ENCODE measurements at regions not wholly inside any gene's neighbourhood (a gene's known extent, or its start where the extent isn't known, plus 50 kb on each side); places are given as distances from the start of the nearest gene placed in this dataset.

DNA sequence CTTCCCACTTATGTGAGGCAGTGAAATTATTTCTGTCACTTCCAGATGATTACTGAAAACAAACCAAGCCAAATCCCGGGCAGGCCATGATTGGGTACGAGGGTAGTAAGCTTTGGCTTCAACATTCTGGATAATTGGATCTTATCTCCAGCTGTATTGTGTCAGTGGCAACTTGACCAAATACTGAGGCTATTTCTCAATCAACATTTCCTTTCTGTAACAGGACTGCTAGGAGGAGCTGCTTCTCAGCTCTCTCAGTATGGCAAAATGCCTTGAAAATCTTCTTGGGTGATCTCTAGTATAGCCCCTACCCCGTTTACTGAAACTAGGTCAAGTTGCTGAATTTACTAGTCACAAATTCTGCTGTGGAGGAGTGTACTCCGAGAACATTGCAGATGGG lies 169.3 kb upstream of the FRMPD4 start:
- no peak for DNase-seq (ENCODE audit: extremely low read depth, low read depth)
- TF ChIP-seq CTCF (IDR thresholded peaks at IDR 0.05; ENCODE audit: low read depth, low read length): no peak

DNA sequence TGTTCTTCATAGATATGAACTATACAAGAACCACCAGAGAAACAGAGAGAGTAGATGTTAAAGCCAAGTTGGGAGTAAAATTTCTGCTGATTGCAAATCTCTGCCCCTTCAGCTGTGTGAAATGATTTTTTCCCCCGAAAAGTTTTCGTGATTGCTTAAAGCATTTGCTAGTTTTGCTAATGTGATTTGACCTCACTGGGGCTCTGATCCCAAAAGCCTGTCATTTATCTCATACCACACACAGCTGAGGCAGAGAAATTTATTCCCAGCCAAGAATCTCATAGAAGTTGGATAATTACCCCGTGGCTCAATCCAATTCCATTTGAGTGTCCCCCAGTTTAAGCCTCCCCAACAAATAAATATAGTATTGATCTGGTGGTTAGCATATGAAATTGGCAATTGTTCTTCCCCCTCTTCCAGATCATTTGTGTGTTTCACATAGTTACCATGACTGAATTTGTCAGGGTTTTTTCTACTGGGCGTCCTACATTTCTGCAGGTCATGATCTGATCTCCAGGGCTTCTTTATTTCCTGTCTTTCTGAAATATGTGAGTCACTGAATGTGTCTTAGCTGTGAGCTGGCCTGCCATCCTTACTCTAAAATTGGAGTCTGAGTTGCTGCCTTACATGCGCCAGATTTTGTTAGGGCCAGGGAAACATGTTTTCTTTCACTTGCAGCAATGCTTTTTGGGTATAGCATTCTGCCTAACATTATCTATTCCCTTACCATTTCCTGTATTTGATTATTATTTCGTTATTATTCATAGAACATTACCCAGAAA lies 167.5 kb upstream of the FRMPD4 start:
- TF ChIP-seq CTCF (IDR thresholded peaks at IDR 0.05; ENCODE audit: low read depth, low read length): no peak
- no peak for DNase-seq (ENCODE audit: extremely low read depth, low read depth)

- no peak for DNase-seq (ENCODE audit: extremely low read depth, low read depth)
- TF ChIP-seq CTCF (IDR thresholded peaks at IDR 0.05; ENCODE audit: low read depth, low read length): no peak
Measured at GRCh38 chrX:11976663-11977062, 161.6 kb upstream of the FRMPD4 start.

- no peak for DNase-seq (ENCODE audit: extremely low read depth, low read depth)
- TF ChIP-seq CTCF (IDR thresholded peaks at IDR 0.05; ENCODE audit: low read depth, low read length): no peak
Measured at GRCh38 chrX:11992271-11992670, 146.0 kb upstream of the FRMPD4 start.

GRCh38 chrX:11995146-11995545 lies 143.1 kb upstream of the FRMPD4 start:
- TF ChIP-seq CTCF (IDR thresholded peaks at IDR 0.05; ENCODE audit: low read depth, low read length): no peak
- DNase-seq (ENCODE audit: extremely low read depth, low read depth): no peak

DNA sequence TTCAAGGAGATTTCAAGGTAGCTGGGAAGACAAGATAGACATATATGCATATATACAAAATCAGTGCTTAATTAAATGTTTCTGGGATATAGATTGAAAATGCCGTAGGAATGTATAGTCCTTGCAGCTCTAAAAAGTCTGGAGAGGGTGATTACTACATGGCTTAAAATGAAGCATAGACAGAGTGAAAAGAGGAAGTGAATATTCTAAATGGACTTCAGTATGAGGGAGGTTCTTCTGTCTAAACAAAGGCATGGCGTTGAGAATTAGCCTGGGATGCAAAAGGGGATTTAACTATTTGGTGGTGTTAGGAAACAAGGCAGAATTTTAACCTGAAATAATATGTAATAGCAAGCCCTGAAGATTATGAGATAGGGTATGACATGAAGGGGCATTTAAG lies 141.5 kb upstream of the FRMPD4 start:
- TF ChIP-seq CTCF (IDR thresholded peaks at IDR 0.05; ENCODE audit: low read depth, low read length): no peak
- no peak for DNase-seq (ENCODE audit: extremely low read depth, low read depth)

- no peak for DNase-seq (ENCODE audit: extremely low read depth, low read depth)
- TF ChIP-seq CTCF (IDR thresholded peaks at IDR 0.05; ENCODE audit: low read depth, low read length): no peak
Measured at GRCh38 chrX:11998944-11999343, 139.3 kb upstream of the FRMPD4 start.
